K562 (cell line): ENCODE measurements at regions not wholly inside any gene's neighbourhood (a gene's known extent, or its start where the extent isn't known, plus 50 kb on each side); places are given as distances from the start of the nearest gene placed in this dataset. TPM values are rescaled to one million over a fixed set of nuclear protein-coding genes. Genes with fewer than 3 reads are reported as not detected.

Experiments
- HDAC8 ChIP-seq: fragments of 450-650 bp; IDR thresholded peaks from 2 replicates; pipeline ENCODE4 v1.6.1; 2016; ENCODE audit warnings: mild to moderate bottlenecking, missing genetic modification characterization, moderate library complexity, missing compliant biosample characterization
- KAT2B ChIP-seq: IDR thresholded peaks from one replicate; pipeline ENCODE4 v1.6.1; 2012; ENCODE audit warnings: low read depth, mild to moderate bottlenecking, control low read depth, inconsistent platforms, low read length, moderate library complexity
- MCM7 ChIP-seq, 2 experiments: fragments of 450-650 bp; IDR thresholded peaks; 2 replicates each; pipeline ENCODE4 v1.6.1; 2016 to 2018
- TBL1XR1 ChIP-seq, 2 experiments: IDR thresholded peaks; 2 replicates each; pipeline ENCODE4 v1.6.1; 2012; ENCODE audit warnings: improper control_type of control experiment in 2 of 2, low read length in 2 of 2, mild to moderate bottlenecking in 1 of 2
- small RNA-seq: library from RNA; depleted of rRNA; stranded (forward); fragments of <200 nt; gene quantifications from one replicate; pipeline ENCODE3, GENCODE V24; 2014
- TF ChIP-seq, protein P1 (sequence below): fragments of 250-450 bp; sonication (Bioruptor Pico); IDR thresholded peaks from 2 replicates; pipeline ENCODE4 v1.4.0; 2020; ENCODE audit warnings: mild to moderate bottlenecking

DNA sequence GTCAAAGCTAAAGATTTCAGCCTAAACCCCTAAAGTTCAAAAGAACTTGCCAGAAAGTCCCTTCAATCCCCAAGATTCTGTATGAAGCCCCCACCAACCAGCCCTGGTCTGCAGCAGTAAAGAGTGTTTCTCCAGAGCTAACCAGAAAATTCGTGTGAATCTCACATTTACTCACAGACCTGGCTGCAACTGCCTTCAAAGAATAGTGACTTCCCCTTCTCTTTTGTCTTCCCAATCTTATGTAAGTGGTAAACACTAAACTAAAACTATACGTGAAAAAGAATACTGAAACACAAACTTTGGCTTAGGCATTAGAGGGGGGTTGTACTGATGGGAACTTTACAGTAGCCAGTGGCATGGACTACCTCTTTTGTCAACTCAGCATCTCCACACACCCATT lies 50.6 kb upstream of the SETBP1 start (continued):
- TF ChIP-seq, protein P1, sequence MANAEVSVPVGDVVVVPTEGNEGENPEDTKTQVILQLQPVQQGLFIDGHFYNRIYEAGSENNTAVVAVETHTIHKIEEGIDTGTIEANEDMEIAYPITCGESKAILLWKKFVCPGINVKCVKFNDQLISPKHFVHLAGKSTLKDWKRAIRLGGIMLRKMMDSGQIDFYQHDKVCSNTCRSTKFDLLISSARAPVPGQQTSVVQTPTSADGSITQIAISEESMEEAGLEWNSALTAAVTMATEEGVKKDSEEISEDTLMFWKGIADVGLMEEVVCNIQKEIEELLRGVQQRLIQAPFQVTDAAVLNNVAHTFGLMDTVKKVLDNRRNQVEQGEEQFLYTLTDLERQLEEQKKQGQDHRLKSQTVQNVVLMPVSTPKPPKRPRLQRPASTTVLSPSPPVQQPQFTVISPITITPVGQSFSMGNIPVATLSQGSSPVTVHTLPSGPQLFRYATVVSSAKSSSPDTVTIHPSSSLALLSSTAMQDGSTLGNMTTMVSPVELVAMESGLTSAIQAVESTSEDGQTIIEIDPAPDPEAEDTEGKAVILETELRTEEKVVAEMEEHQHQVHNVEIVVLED (CRISPR knock-in tag), result no peak
- TF ChIP-seq MCM7 (IDR thresholded peaks at IDR 0.05) (no peak), TBL1XR1 (IDR thresholded peaks at IDR 0.05; ENCODE audit: low read length in 2 of 2) (no peak), KAT2B (no peak), HDAC8 (tag) (no peak)

Small RNA genes lying in the stretch of these regions (small RNA-seq; reads per million reads assigned to genes)
- gene RNA5SP455, result not detected
